Lower lobe of right lung (tissue), 2 donors: ENCODE measurements at regions not wholly inside any gene's neighbourhood (a gene's known extent, or its start where the extent isn't known, plus 50 kb on each side); places are given as distances from the start of the nearest gene placed in this dataset.

Experiments
- ATAC-seq, 2 donors: fragments of 200-7000 bp; cut with Tn5 transposase; one replicate each; pipeline ENCODE4 v1.9.1; 2020 to 2022; ENCODE audit warnings: mild to moderate bottlenecking in 2 of 2, moderate library complexity in 2 of 2
- DNase-seq: peaks from one replicate; pipeline ENCODE4 v3.0.0-alpha.2; 2020
- H3K27ac ChIP-seq: fragments of 200-600 bp; one replicate; pipeline ENCODE4 v1.8.0; 2022
- H3K27me3 ChIP-seq: fragments of 200-600 bp; one replicate; pipeline ENCODE4 v1.8.0; 2022; ENCODE audit warnings: low read depth
- H3K36me3 ChIP-seq: fragments of 200-600 bp; one replicate; pipeline ENCODE4 v1.8.0; 2022; ENCODE audit warnings: mild to moderate bottlenecking
- H3K4me1 ChIP-seq: fragments of 200-600 bp; one replicate; pipeline ENCODE4 v1.8.0; 2022
- H3K4me3 ChIP-seq: fragments of 200-600 bp; one replicate; pipeline ENCODE4 v1.8.0; 2022; ENCODE audit warnings: mild to moderate bottlenecking
- H3K9me3 ChIP-seq: fragments of 200-600 bp; one replicate; pipeline ENCODE4 v1.8.0; 2022
- intact Hi-C: fragments of 100-400 bp; cut with DNase I; formaldehyde crosslinking; loops from one replicate; pipeline ENCODE4 v1.11.0; 2022
- TF ChIP-seq, protein P1 (sequence below): fragments of 200-600 bp; IDR thresholded peaks from one replicate; pipeline ENCODE4 v1.8.0; 2022; ENCODE audit warnings: antibody characterized with exemption, mild to moderate bottlenecking
- donor health status: DM: no; HTN: yes; CAD: no; lungs with severe emphysema.

DNA sequence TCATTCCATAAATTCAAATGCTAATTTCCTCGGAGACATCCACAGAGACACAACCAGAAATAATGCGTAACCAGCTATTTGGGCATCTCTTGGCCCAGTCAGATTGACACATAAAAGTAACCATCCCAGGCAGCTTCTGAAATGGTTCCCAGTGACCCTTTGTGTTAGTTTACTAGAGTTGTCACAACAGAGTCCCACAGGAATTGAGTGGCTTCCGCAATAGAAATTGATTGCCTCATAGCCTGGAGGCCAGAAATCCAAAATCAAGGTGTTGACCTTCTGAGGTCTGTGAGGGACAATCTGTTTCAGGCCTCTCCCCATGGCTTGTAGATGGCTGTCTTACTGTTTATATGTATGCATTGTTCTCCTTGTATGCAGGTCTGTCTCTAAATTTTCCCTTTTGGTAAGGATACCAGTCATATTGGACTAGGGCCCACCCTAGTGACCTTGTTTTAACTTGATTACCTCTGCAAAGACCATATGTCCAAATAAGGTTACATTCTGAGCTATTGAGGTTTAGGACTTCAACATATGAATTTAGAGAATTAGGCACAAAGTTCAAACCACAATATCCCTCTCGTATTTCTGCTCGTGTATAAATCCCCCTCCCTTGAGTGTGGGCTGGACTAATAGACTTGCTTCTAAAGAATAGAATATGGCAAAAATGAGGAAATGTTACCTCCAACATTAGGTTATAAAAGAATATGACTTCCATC lies 78.2 kb upstream of the FGGY start:
- Histone ChIP-seq H3K27me3 (no peaks in the 10 kb centered on the region), H3K36me3 (no peaks in the 10 kb centered on the region), H3K4me1 (no peaks in the 10 kb centered on the region), H3K9me3 (no peaks in the 10 kb centered on the region), H3K4me3 (no peak overlapping the region), H3K27ac (no peak overlapping the region)
- intact Hi-C loops, result no loop called here
- ATAC-seq (no peak), DNase-seq (no peak)
- TF ChIP-seq, protein P1, sequence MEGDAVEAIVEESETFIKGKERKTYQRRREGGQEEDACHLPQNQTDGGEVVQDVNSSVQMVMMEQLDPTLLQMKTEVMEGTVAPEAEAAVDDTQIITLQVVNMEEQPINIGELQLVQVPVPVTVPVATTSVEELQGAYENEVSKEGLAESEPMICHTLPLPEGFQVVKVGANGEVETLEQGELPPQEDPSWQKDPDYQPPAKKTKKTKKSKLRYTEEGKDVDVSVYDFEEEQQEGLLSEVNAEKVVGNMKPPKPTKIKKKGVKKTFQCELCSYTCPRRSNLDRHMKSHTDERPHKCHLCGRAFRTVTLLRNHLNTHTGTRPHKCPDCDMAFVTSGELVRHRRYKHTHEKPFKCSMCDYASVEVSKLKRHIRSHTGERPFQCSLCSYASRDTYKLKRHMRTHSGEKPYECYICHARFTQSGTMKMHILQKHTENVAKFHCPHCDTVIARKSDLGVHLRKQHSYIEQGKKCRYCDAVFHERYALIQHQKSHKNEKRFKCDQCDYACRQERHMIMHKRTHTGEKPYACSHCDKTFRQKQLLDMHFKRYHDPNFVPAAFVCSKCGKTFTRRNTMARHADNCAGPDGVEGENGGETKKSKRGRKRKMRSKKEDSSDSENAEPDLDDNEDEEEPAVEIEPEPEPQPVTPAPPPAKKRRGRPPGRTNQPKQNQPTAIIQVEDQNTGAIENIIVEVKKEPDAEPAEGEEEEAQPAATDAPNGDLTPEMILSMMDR, result no peak

DNA sequence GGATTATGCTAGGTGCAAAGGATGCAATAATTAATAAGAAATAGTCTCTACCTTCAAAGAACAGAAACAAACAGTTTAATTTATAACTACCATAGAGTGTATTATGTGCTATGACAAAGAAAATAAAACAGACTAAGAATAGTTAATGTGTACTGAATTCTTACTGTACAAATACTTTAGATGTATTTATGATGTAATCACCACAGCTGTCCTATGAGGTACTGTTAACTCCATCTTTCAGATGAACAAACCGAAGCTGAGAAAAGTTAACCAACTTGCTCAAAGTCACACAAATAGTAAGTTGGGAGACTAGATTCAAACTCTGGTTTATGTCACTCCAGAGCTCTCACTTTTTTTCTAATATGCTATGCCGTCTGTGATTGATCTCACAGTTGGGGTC lies 77.0 kb upstream of the FGGY start:
- Histone ChIP-seq H3K27me3 (no peaks in the 10 kb centered on the region), H3K27ac (no peak overlapping the region), H3K36me3 (no peaks in the 10 kb centered on the region), H3K4me1 (no peaks in the 10 kb centered on the region), H3K4me3 (no peak overlapping the region), H3K9me3 (no peaks in the 10 kb centered on the region)
- no peak for DNase-seq
- ATAC-seq, result no peak
- intact Hi-C loops, result no loop called here
- TF ChIP-seq, protein P1, result no peak

DNA sequence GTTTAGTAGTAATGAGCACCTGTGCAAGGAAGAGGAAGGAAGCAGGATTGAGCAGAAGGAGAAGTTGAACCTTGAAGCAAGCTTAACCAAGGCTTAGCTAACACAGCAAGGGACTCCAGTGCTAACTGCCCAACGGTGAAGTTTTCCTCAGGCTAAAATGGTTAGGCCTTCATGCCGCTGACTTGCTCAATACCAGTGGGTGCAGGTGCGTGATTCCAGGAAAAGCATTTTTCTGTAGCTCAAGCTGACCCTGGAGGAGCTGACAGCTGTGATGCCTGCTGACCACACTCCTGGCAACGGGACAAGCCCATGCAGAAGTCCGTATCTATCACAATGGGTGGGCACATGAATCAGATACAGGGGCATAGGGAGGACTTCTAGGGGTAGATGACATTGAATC lies 76.5 kb upstream of the FGGY start:
- no peak overlapping the region for H3K27ac ChIP-seq
- H3K27me3 ChIP-seq, result no peaks in the 10 kb centered on the region
- no peaks in the 10 kb centered on the region for H3K9me3 ChIP-seq
- no peaks in the 10 kb centered on the region for H3K36me3 ChIP-seq
- no peak for DNase-seq
- ATAC-seq, result no peak
- no peaks in the 10 kb centered on the region for H3K4me1 ChIP-seq
- TF ChIP-seq, protein P1, result no peak
- intact Hi-C loops, result no loop called here
- H3K4me3 ChIP-seq, result no peak overlapping the region

DNA sequence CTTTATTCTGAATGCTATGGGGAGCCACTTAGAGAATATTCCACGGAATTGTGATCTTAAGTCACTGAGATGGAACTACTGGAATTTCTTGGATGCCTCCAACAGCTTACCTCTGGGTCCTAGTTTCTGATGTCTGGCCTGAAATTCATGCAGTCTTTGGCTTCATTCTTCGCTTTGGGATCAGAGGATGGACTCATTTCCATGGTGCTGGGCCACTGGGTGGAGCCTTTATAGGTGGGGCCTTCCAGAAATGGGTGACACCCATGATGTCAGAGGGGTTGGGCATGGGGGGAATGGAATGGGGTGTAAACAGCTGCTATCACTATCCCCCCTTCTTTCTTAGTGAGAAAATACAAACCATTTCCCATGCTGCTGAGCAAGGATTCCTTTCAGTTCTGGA lies 73.7 kb upstream of the FGGY start:
- TF ChIP-seq, protein P1, result no peak
- Histone ChIP-seq H3K4me1 (no peaks in the 10 kb centered on the region), H3K4me3 (no peak overlapping the region), H3K27me3 (no peaks in the 10 kb centered on the region), H3K36me3 (no peaks in the 10 kb centered on the region), H3K27ac (no peak overlapping the region), H3K9me3 (no peaks in the 10 kb centered on the region)
- DNase-seq (no peak), ATAC-seq (no peak)
- intact Hi-C loops, result no loop called here

DNA sequence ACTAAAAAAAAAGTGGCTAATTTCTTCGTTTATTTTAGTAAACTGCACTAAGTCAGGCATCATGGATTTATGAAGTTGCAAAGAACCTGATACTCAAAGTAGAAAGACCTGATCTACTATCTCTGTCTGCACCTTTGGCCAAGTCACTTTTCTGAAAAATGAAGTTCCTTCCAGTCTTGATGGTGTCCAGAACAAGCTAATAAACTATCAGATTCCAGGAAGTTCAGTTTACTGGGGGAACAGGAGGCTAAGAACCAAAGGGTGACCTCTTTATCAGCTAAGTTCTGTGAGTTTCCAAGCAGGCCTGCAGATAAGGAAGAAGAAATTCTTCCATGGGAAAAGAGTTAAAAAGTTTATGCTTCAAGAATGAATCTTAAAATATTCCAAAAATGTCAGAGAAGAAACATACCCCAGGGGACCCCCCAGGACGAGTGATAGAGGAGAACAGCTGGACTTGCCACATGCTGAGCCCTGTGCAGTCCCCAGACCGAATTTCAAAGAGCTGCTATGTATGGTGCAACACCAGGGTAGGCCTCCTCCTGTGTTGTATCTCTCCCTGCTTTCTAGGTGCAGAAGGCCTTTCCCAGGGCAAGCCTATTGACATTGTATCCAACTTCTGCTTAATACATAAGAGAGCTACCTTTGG lies 72.8 kb upstream of the FGGY start:
- Histone ChIP-seq H3K27ac (no peak overlapping the region), H3K9me3 (no peaks in the 10 kb centered on the region), H3K4me3 (no peak overlapping the region), H3K27me3 (no peaks in the 10 kb centered on the region), H3K36me3 (no peaks in the 10 kb centered on the region), H3K4me1 (no peaks in the 10 kb centered on the region)
- intact Hi-C loops, result no loop called here
- TF ChIP-seq, protein P1, result no peak
- ATAC-seq (no peak), DNase-seq (no peak)
